ENCODE measurements at regions not wholly inside any gene's neighbourhood (a gene's known extent, or its start where the extent isn't known, plus 50 kb on each side); places are given as distances from the start of the nearest gene placed in this dataset.

GRCh38 chr4:177862541-177863176, 420.4 kb upstream of the AGA start:
- TF ChIP-seq JUND (IDR thresholded peaks at IDR 0.05; ENCODE audit: low read depth): no peak
- DNase-seq (ENCODE audit: low read depth in 1 of 2, low spot score in 1 of 2): no peak
- in situ Hi-C loops (cut with HindIII; ENCODE audit: low pct_unique_long_range_greater_than_20kb, low sequenced_read_pairs): no loop called here

- DNase-seq (ENCODE audit: low read depth in 1 of 2, low spot score in 1 of 2): peak in 1 of 2 experiments; percentile 42
- TF ChIP-seq JUND (IDR thresholded peaks at IDR 0.05; ENCODE audit: low read depth): no peak
- in situ Hi-C loops (cut with HindIII; ENCODE audit: low pct_unique_long_range_greater_than_20kb, low sequenced_read_pairs): no loop called here
Measured at GRCh38 chr4:177879851-177880250, 437.6 kb upstream of the AGA start.

- in situ Hi-C loops (cut with HindIII; ENCODE audit: low pct_unique_long_range_greater_than_20kb, low sequenced_read_pairs): no loop called here
- no peak for TF ChIP-seq JUND (IDR thresholded peaks at IDR 0.05; ENCODE audit: low read depth)
- no peak for DNase-seq (ENCODE audit: low read depth in 1 of 2, low spot score in 1 of 2)
Measured at GRCh38 chr4:177895136-177895535, 452.9 kb upstream of the AGA start.

GRCh38 chr4:177901786-177902185, 459.5 kb upstream of the AGA start:
- in situ Hi-C loops (cut with HindIII; ENCODE audit: low pct_unique_long_range_greater_than_20kb, low sequenced_read_pairs): no loop called here
- DNase-seq (ENCODE audit: low read depth in 1 of 2, low spot score in 1 of 2): no peak
- no peak for TF ChIP-seq JUND (IDR thresholded peaks at IDR 0.05; ENCODE audit: low read depth)

- no peak for DNase-seq (ENCODE audit: low read depth in 1 of 2, low spot score in 1 of 2)
- no peak for TF ChIP-seq JUND (IDR thresholded peaks at IDR 0.05; ENCODE audit: low read depth)
- in situ Hi-C loops (cut with HindIII; ENCODE audit: low pct_unique_long_range_greater_than_20kb, low sequenced_read_pairs): no loop called here
Measured at GRCh38 chr4:177902386-177902785, 460.1 kb upstream of the AGA start.

GRCh38 chr4:177907736-177908424, 465.6 kb upstream of the AGA start:
- TF ChIP-seq JUND (IDR thresholded peaks at IDR 0.05; ENCODE audit: low read depth): no peak
- in situ Hi-C loops (cut with HindIII; ENCODE audit: low pct_unique_long_range_greater_than_20kb, low sequenced_read_pairs): no loop called here
- peak in 1 of 2 experiments; percentile 4 for DNase-seq (ENCODE audit: low read depth in 1 of 2, low spot score in 1 of 2)

GRCh38 chr4:177921715-177922114, 479.5 kb upstream of the AGA start:
- no peak for DNase-seq (ENCODE audit: low read depth in 1 of 2, low spot score in 1 of 2)
- TF ChIP-seq JUND (IDR thresholded peaks at IDR 0.05; ENCODE audit: low read depth): no peak
- in situ Hi-C loops (cut with HindIII; ENCODE audit: low pct_unique_long_range_greater_than_20kb, low sequenced_read_pairs): no loop called here

GRCh38 chr4:177923888-177924287, 481.7 kb upstream of the AGA start:
- TF ChIP-seq JUND (IDR thresholded peaks at IDR 0.05; ENCODE audit: low read depth): no peak
- no peak for DNase-seq (ENCODE audit: low read depth in 1 of 2, low spot score in 1 of 2)
- in situ Hi-C loops (cut with HindIII; ENCODE audit: low pct_unique_long_range_greater_than_20kb, low sequenced_read_pairs): no loop called here

GRCh38 chr4:177937041-177937440, 494.8 kb upstream of the AGA start:
- no peak for TF ChIP-seq JUND (IDR thresholded peaks at IDR 0.05; ENCODE audit: low read depth)
- no peak for DNase-seq (ENCODE audit: low read depth in 1 of 2, low spot score in 1 of 2)
- in situ Hi-C loops (cut with HindIII; ENCODE audit: low pct_unique_long_range_greater_than_20kb, low sequenced_read_pairs): no loop called here

GRCh38 chr4:177938226-177938625, 496.0 kb upstream of the AGA start:
- no peak for TF ChIP-seq JUND (IDR thresholded peaks at IDR 0.05; ENCODE audit: low read depth)
- in situ Hi-C loops (cut with HindIII; ENCODE audit: low pct_unique_long_range_greater_than_20kb, low sequenced_read_pairs): no loop called here
- DNase-seq (ENCODE audit: low read depth in 1 of 2, low spot score in 1 of 2): no peak

GRCh38 chr4:177945268-177945667, 503.0 kb upstream of the AGA start:
- no peak for TF ChIP-seq JUND (IDR thresholded peaks at IDR 0.05; ENCODE audit: low read depth)
- no peak for DNase-seq (ENCODE audit: low read depth in 1 of 2, low spot score in 1 of 2)
- in situ Hi-C loops (cut with HindIII; ENCODE audit: low pct_unique_long_range_greater_than_20kb, low sequenced_read_pairs): no loop called here

GRCh38 chr4:177947607-177948006, 505.4 kb upstream of the AGA start:
- in situ Hi-C loops (cut with HindIII; ENCODE audit: low pct_unique_long_range_greater_than_20kb, low sequenced_read_pairs): no loop called here
- DNase-seq (ENCODE audit: low read depth in 1 of 2, low spot score in 1 of 2): no peak
- no peak for TF ChIP-seq JUND (IDR thresholded peaks at IDR 0.05; ENCODE audit: low read depth)

- no peak for TF ChIP-seq JUND (IDR thresholded peaks at IDR 0.05; ENCODE audit: low read depth)
- no peak for DNase-seq (ENCODE audit: low read depth in 1 of 2, low spot score in 1 of 2)
- in situ Hi-C loops (cut with HindIII; ENCODE audit: low pct_unique_long_range_greater_than_20kb, low sequenced_read_pairs): no loop called here
Measured at GRCh38 chr4:177948853-177949252, 506.6 kb upstream of the AGA start.

- in situ Hi-C loops (cut with HindIII; ENCODE audit: low pct_unique_long_range_greater_than_20kb, low sequenced_read_pairs): no loop called here
- no peak for TF ChIP-seq JUND (IDR thresholded peaks at IDR 0.05; ENCODE audit: low read depth)
- no peak for DNase-seq (ENCODE audit: low read depth in 1 of 2, low spot score in 1 of 2)
Measured at GRCh38 chr4:177951026-177951425, 508.8 kb upstream of the AGA start.
